H9 (cell line): ENCODE measurements at regions not wholly inside any gene's neighbourhood (a gene's known extent, or its start where the extent isn't known, plus 50 kb on each side); places are given as distances from the start of the nearest gene placed in this dataset.

Experiments
- DNase-seq: peaks from one replicate; pipeline ENCODE4 v3.0.0-alpha.2; 2017
- H2AFZ ChIP-seq: one replicate; pipeline ENCODE4 v1.6.1; 2013; ENCODE audit warnings: mild to moderate bottlenecking, low read length, control low read depth, moderate library complexity
- H2AK5ac ChIP-seq: 2 replicates; pipeline ENCODE4 v1.6.1; 2013; ENCODE audit warnings: low read length, control low read depth, mixed read lengths; ENCODE audit not compliant: insufficient read length
- H2BK120ac ChIP-seq: one replicate; pipeline ENCODE4 v1.6.1; 2013; ENCODE audit warnings: low read depth, mild to moderate bottlenecking, low read length, control low read depth, inconsistent platforms; ENCODE audit not compliant: poor library complexity, severe bottlenecking
- H2BK12ac ChIP-seq: 2 replicates; pipeline ENCODE4 v1.6.1; 2013; ENCODE audit warnings: low read length, control low read depth, mixed read lengths, low read depth; ENCODE audit not compliant: insufficient read length
- H2BK15ac ChIP-seq: 2 replicates; pipeline ENCODE4 v1.6.1; 2013; ENCODE audit warnings: low read depth, low read length, control low read depth
- H2BK20ac ChIP-seq: one replicate; pipeline ENCODE4 v1.6.1; 2013; ENCODE audit warnings: low read depth, mild to moderate bottlenecking, low read length, control low read depth, inconsistent platforms; ENCODE audit not compliant: poor library complexity, severe bottlenecking
- H2BK5ac ChIP-seq: 2 replicates; pipeline ENCODE4 v1.6.1; 2013; ENCODE audit warnings: low read length, control low read depth, mixed read lengths; ENCODE audit not compliant: insufficient read length
- H3K14ac ChIP-seq: 2 replicates; pipeline ENCODE4 v1.6.1; 2013; ENCODE audit warnings: low read length, control low read depth; ENCODE audit not compliant: insufficient read depth
- H3K18ac ChIP-seq: 2 replicates; pipeline ENCODE4 v1.6.1; 2013; ENCODE audit warnings: low read depth, mild to moderate bottlenecking, mixed read lengths, low read length, control low read depth; ENCODE audit not compliant: insufficient read length
- H3K23ac ChIP-seq: 2 replicates; pipeline ENCODE4 v1.6.1; 2013; ENCODE audit warnings: low read length, control low read depth, mixed read lengths, low read depth; ENCODE audit not compliant: insufficient read length
- H3K23me2 ChIP-seq: 2 replicates; pipeline ENCODE4 v1.6.1; 2013; ENCODE audit warnings: low read depth, mild to moderate bottlenecking, mixed read lengths, low read length, control low read depth; ENCODE audit not compliant: insufficient read length, poor library complexity, severe bottlenecking
- H3K27ac ChIP-seq: 2 replicates; pipeline ENCODE4 v1.5.1; 2013; ENCODE audit warnings: low read length, control low read depth, mixed read lengths, low read depth; ENCODE audit not compliant: insufficient read length
- H3K27me3 ChIP-seq: 2 replicates; pipeline ENCODE4 v1.6.1; 2013; ENCODE audit warnings: low read length, control low read depth, inconsistent platforms; ENCODE audit not compliant: insufficient read depth
- H3K4ac ChIP-seq: 2 replicates; pipeline ENCODE4 v1.6.1; 2013; ENCODE audit warnings: low read depth, mild to moderate bottlenecking, control low read depth, inconsistent platforms, low read length, moderate library complexity
- H3K4me1 ChIP-seq: 2 replicates; pipeline ENCODE4 v1.6.1; 2013; ENCODE audit warnings: low read length, control low read depth, inconsistent platforms; ENCODE audit not compliant: insufficient read depth
- H3K4me2 ChIP-seq: 2 replicates; pipeline ENCODE4 v1.6.1; 2013; ENCODE audit warnings: low read length, control low read depth, mixed read lengths; ENCODE audit not compliant: insufficient read length, insufficient read depth
- H3K56ac ChIP-seq: 2 replicates; pipeline ENCODE4 v1.6.1; 2013; ENCODE audit warnings: low read depth, mild to moderate bottlenecking, mixed read lengths, low read length, control low read depth; ENCODE audit not compliant: insufficient read length
- H3K79me1 ChIP-seq: 2 replicates; pipeline ENCODE4 v1.6.1; 2013; ENCODE audit warnings: low read depth, mild to moderate bottlenecking, moderate library complexity, low read length, control low read depth, inconsistent platforms; ENCODE audit not compliant: insufficient read depth, poor library complexity, severe bottlenecking
- H3K79me2 ChIP-seq: 2 replicates; pipeline ENCODE4 v1.6.1; 2013; ENCODE audit warnings: low read length, control low read depth, inconsistent platforms; ENCODE audit not compliant: insufficient read depth
- H3K9ac ChIP-seq: 2 replicates; pipeline ENCODE4 v1.6.1; 2013; ENCODE audit warnings: low read length, control low read depth, mixed read lengths; ENCODE audit not compliant: insufficient read length; ENCODE audit errors: extremely low read depth
- H3K9me3 ChIP-seq: one replicate; pipeline ENCODE4 v1.6.1; 2013; ENCODE audit warnings: low read depth, low read length, inconsistent platforms; ENCODE audit not compliant: control insufficient read depth
- H3T11ph ChIP-seq: one replicate; pipeline ENCODE4 v1.6.1; 2013; ENCODE audit warnings: mild to moderate bottlenecking, low read length, control low read depth, inconsistent platforms
- H4K20me1 ChIP-seq: one replicate; pipeline ENCODE4 v1.6.1; 2013; ENCODE audit not compliant: control insufficient read depth, insufficient read length, insufficient read depth
- H4K5ac ChIP-seq: 2 replicates; pipeline ENCODE4 v1.6.1; 2013; ENCODE audit warnings: low read depth, mild to moderate bottlenecking, mixed read lengths, low read length, control low read depth; ENCODE audit not compliant: insufficient read length
- H4K8ac ChIP-seq: replicated peaks from 2 replicates; pipeline ENCODE4 v1.6.1; 2013; ENCODE audit warnings: low read length, control low read depth, mixed read lengths, low read depth; ENCODE audit not compliant: insufficient read length
- H4K91ac ChIP-seq: 2 replicates; pipeline ENCODE4 v1.6.1; 2013; ENCODE audit warnings: low read depth, mild to moderate bottlenecking, moderate library complexity, mixed read lengths, low read length, control low read depth; ENCODE audit not compliant: insufficient read length
- H3K27ac Mint-ChIP-seq, 3 experiments: 2 replicates in 2 of 3; 3 replicates in 1 of 3; pipeline ENCODE4 v1.8.0; 2020 to 2021; ENCODE audit warnings: mixed read lengths in 3 of 3, mild to moderate bottlenecking in 1 of 3, moderate library complexity in 1 of 3
- H3K27me3 Mint-ChIP-seq: 2 replicates; pipeline ENCODE4 v1.8.0; 2021; ENCODE audit warnings: low read depth, mild to moderate bottlenecking, moderate library complexity, mixed read lengths
- H3K36me3 Mint-ChIP-seq, 3 experiments: 2 replicates in 2 of 3; 3 replicates in 1 of 3; pipeline ENCODE4 v1.8.0; 2020 to 2021; ENCODE audit warnings: low read depth in 3 of 3, mixed read lengths in 3 of 3; ENCODE audit not compliant: insufficient read depth in 1 of 3
- H3K4me1 Mint-ChIP-seq, 2 experiments: 2 replicates each; pipeline ENCODE4 v1.8.0; 2020; ENCODE audit warnings: mixed read lengths in 2 of 2
- H3K4me3 Mint-ChIP-seq, 2 experiments: 2 replicates in 1 of 2; 3 replicates in 1 of 2; pipeline ENCODE4 v1.8.0; 2020 to 2021; ENCODE audit warnings: mild to moderate bottlenecking in 2 of 2, mixed read lengths in 2 of 2, moderate library complexity in 1 of 2
- H3K9me3 Mint-ChIP-seq, 2 experiments: 2 replicates in 1 of 2; 3 replicates in 1 of 2; pipeline ENCODE4 v1.8.0; 2020; ENCODE audit warnings: mild to moderate bottlenecking in 2 of 2, mixed read lengths in 2 of 2, moderate library complexity in 1 of 2
- WGBS: extraction: QIAGEN DNeasy Blood & Tissue Kit; methylation state at CpG from one replicate; pipeline ENCODE4 v1.1.7; 2013; ENCODE audit warnings: missing lambda C conversion rate, low lambda C conversion rate, mixed read lengths; ENCODE audit not compliant: insufficient read length; ENCODE audit errors: extremely low coverage; 5-methylcytosine and 5-hydroxymethylcytosine counted together
- TF ChIP-seq, protein P1 (sequence below): fragments of 200-600 bp; sonication (generic); conservative IDR thresholded peaks from 3 replicates; pipeline ENCODE4 v1.8.0; 2021; ENCODE audit warnings: antibody characterized with exemption, mild to moderate bottlenecking

DNA sequence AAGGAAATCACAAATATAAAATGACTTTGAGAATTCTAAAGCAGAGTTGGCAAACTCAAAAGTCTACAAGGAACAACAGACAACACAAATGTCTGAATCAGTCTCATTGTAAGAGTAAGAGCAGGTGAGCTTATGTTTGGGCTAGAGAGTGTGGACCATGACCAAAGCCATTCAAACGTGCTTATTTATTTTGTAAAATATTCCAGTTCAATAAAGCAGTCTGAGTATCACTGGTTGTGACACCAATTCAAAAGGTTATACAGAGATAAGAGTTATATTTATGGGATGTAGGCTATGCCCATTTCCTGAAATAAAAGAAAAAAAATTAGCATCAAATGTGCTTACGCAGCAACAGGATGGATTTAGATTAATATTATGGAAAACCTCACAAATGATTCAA, 251.6 kb downstream of the KLF5 start:
- Histone ChIP-seq H2AK5ac (no peak overlapping the region), H3K4ac (no peak overlapping the region), H3K4me2 (no peak overlapping the region), H3K23ac (no peak overlapping the region), H4K8ac (no peak overlapping the region), H3K14ac (no peak overlapping the region), H3K9me3 (no peaks in the 10 kb centered on the region), H2BK5ac (no peak overlapping the region), H4K91ac (no peak overlapping the region), H4K20me1 (no peaks in the 10 kb centered on the region), H3K56ac (no peak overlapping the region), H2BK12ac (no peak overlapping the region), H3K79me2 (no peaks in the 10 kb centered on the region), H2AFZ (no peak overlapping the region), H2BK120ac (no peak overlapping the region), H3K79me1 (no peaks in the 10 kb centered on the region), H3K9ac (no peak overlapping the region), H2BK15ac (no peak overlapping the region), H4K5ac (no peak overlapping the region), H3K23me2 (no peaks in the 10 kb centered on the region), H3K27ac (no peak overlapping the region), H3K4me1 (no peaks in the 10 kb centered on the region), H3T11ph (no peak overlapping the region), H3K27me3 (no peaks in the 10 kb centered on the region), H3K18ac (no peak overlapping the region), H2BK20ac (no peak overlapping the region)
- Mint-ChIP-seq H3K4me3 (no peak overlapping the region), H3K36me3 (peaks cover 0 to 5% (median 0%) of the 10 kb centered on the region in 3 experiments; a peak in 1 of 7 replicates), H3K27me3 (no peaks in the 10 kb centered on the region), H3K27ac (no peak overlapping the region), H3K4me1 (no peaks in the 10 kb centered on the region; a peak in 1 of 4 replicates), H3K9me3 (peaks cover 3 to 8% of the 10 kb centered on the region in 2 experiments; a peak in 3 of 5 replicates)
- no CpG with 5 or more reads among the region's 2 CpGs for WGBS
- DNase-seq, result no peak
- TF ChIP-seq, protein P1, sequence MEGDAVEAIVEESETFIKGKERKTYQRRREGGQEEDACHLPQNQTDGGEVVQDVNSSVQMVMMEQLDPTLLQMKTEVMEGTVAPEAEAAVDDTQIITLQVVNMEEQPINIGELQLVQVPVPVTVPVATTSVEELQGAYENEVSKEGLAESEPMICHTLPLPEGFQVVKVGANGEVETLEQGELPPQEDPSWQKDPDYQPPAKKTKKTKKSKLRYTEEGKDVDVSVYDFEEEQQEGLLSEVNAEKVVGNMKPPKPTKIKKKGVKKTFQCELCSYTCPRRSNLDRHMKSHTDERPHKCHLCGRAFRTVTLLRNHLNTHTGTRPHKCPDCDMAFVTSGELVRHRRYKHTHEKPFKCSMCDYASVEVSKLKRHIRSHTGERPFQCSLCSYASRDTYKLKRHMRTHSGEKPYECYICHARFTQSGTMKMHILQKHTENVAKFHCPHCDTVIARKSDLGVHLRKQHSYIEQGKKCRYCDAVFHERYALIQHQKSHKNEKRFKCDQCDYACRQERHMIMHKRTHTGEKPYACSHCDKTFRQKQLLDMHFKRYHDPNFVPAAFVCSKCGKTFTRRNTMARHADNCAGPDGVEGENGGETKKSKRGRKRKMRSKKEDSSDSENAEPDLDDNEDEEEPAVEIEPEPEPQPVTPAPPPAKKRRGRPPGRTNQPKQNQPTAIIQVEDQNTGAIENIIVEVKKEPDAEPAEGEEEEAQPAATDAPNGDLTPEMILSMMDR, result no peak
